Keratinocyte (primary cell): ENCODE measurements at regions not wholly inside any gene's neighbourhood (a gene's known extent, or its start where the extent isn't known, plus 50 kb on each side); places are given as distances from the start of the nearest gene placed in this dataset.

Source experiments
- DNase-seq: peaks from one replicate; pipeline ENCODE4 v3.0.0-alpha.2; 2011; ENCODE audit warnings: low read depth, missing footprints, low spot score
- FAIRE-seq: peaks from 2 replicates; lab custom pipeline; 2011; peaks lifted over from hg19 to GRCh38; lab: Jason Lieb, UNC
- H2AFZ ChIP-seq: 2 replicates; pipeline ENCODE4 v1.6.0; 2012; ENCODE audit warnings: low read length, control low read depth, inconsistent platforms; ENCODE audit not compliant: control insufficient read depth
- H3K27ac ChIP-seq: 2 replicates; pipeline ENCODE4 v1.5.1; 2011; ENCODE audit warnings: low read length; ENCODE audit not compliant: control insufficient read depth, insufficient read depth
- H3K27me3 ChIP-seq: 3 replicates; pipeline ENCODE4 v1.6.0; 2011; ENCODE audit warnings: low read length; ENCODE audit not compliant: control insufficient read depth, insufficient read depth; ENCODE audit errors: extremely low read depth
- H3K36me3 ChIP-seq, 2 experiments: 2 replicates in 1 of 2; 3 replicates in 1 of 2; pipeline ENCODE4 v1.5.1; 2011; ENCODE audit warnings: low read length in 2 of 2, mild to moderate bottlenecking in 1 of 2; ENCODE audit not compliant: control insufficient read depth in 2 of 2, insufficient read depth in 2 of 2; ENCODE audit errors: extremely low read depth in 1 of 2
- H3K4me1 ChIP-seq: 3 replicates; pipeline ENCODE4 v1.5.1; 2011; ENCODE audit warnings: low read length; ENCODE audit not compliant: control insufficient read depth, insufficient read depth; ENCODE audit errors: extremely low read depth
- H3K4me2 ChIP-seq: 3 replicates; pipeline ENCODE4 v1.6.0; 2011; ENCODE audit warnings: low read depth, low read length; ENCODE audit not compliant: control insufficient read depth, insufficient read depth; ENCODE audit errors: extremely low read depth
- H3K4me3 ChIP-seq, 3 experiments: fragments of 200-600 bp in 1 of 3; sonication (generic) in 1 of 3; 2 replicates in 2 of 3; 3 replicates in 1 of 3; pipeline ENCODE4 v1.5.1; 2011 to 2016; ENCODE audit warnings: low read length in 3 of 3, mild to moderate bottlenecking in 3 of 3, control low read depth in 2 of 3, inconsistent platforms in 1 of 3, low read depth in 1 of 3, mixed read lengths in 1 of 3, mixed run types in 1 of 3, moderate library complexity in 1 of 3; ENCODE audit not compliant: control insufficient read depth in 2 of 3, insufficient read depth in 2 of 3; ENCODE audit errors: extremely low read depth in 1 of 3
- H3K79me2 ChIP-seq: 2 replicates; pipeline ENCODE4 v1.6.0; 2012; ENCODE audit warnings: low read length; ENCODE audit not compliant: control insufficient read depth, insufficient read depth
- H3K9ac ChIP-seq: 3 replicates; pipeline ENCODE4 v1.6.0; 2011; ENCODE audit warnings: low read length; ENCODE audit not compliant: control insufficient read depth, insufficient read depth; ENCODE audit errors: extremely low read depth
- H3K9me1 ChIP-seq: 3 replicates; pipeline ENCODE4 v1.6.0; 2011; ENCODE audit warnings: low read length; ENCODE audit not compliant: control insufficient read depth, insufficient read depth; ENCODE audit errors: extremely low read depth
- H3K9me3 ChIP-seq: 2 replicates; pipeline ENCODE4 v1.5.1; 2012; ENCODE audit warnings: low read depth, low read length; ENCODE audit not compliant: control insufficient read depth
- H4K20me1 ChIP-seq: 3 replicates; pipeline ENCODE4 v1.6.0; 2011; ENCODE audit warnings: low read length; ENCODE audit not compliant: control insufficient read depth, insufficient read depth; ENCODE audit errors: extremely low read depth
- CTCF ChIP-seq, 3 experiments: IDR thresholded peaks in 1 of 3; conservative IDR thresholded peaks in 1 of 3; optimal IDR thresholded peaks in 1 of 3; 2 replicates in 2 of 3; 3 replicates in 1 of 3; pipeline versions ENCODE3 to v1.5.1; 2011; ENCODE audit warnings: low read length in 3 of 3, mild to moderate bottlenecking in 3 of 3, moderate library complexity in 2 of 3, control low read depth in 1 of 3, inconsistent platforms in 1 of 3; ENCODE audit not compliant: insufficient read depth in 2 of 3; ENCODE audit errors: extremely low read depth in 1 of 3
- EZH2 ChIP-seq: IDR thresholded peaks from one replicate; pipeline ENCODE4 v1.6.1; 2012; ENCODE audit warnings: inconsistent platforms, mild to moderate bottlenecking, low read length, moderate library complexity
- dilution Hi-C: fragments of 300-500 bp; cut with MboI; formaldehyde crosslinking; loops from one replicate; pipeline ENCODE4 v1.7.0; 2020; ENCODE audit warnings: low sequenced_read_pairs; ENCODE audit not compliant: extremely low pct_ligation_motif_present

GRCh38 chr14:76951166-76951565, 77.3 kb downstream of the IRF2BPL start:
- H2AFZ ChIP-seq: peak overlapping the region; percentile 4
- no peaks in the 10 kb centered on the region for H3K9me3 ChIP-seq
- H3K27me3 ChIP-seq: no peaks in the 10 kb centered on the region
- TF ChIP-seq EZH2 (no peak), CTCF (optimal IDR thresholded peaks at IDR 0.05 in 1 of 3, IDR thresholded peaks at IDR 0.05 in 1 of 3, conservative IDR thresholded peaks at IDR 0.05 in 1 of 3; ENCODE audit: extremely low read depth in 1 of 3, insufficient read depth in 2 of 3, low read length in 3 of 3) (no peak)
- no peaks in the 10 kb centered on the region for H3K9me1 ChIP-seq
- H4K20me1 ChIP-seq: no peaks in the 10 kb centered on the region
- no peaks in the 10 kb centered on the region for H3K79me2 ChIP-seq
- H3K4me2 ChIP-seq: no peak overlapping the region
- H3K4me3 ChIP-seq: no peak overlapping the region
- dilution Hi-C loops: no loop called here
- peaks cover 68% of the 10 kb centered on the region for H3K4me1 ChIP-seq
- H3K27ac ChIP-seq: no peak overlapping the region
- DNase-seq (no peak), FAIRE-seq (no peak)
- no peaks in the 10 kb centered on the region for H3K36me3 ChIP-seq
- no peak overlapping the region for H3K9ac ChIP-seq

GRCh38 chr14:76950055-76951020, 78.2 kb downstream of the IRF2BPL start:
- Histone ChIP-seq H3K4me2 (no peak overlapping the region), H3K4me3 (no peak overlapping the region), H3K27ac (no peak overlapping the region), H3K9me1 (no peaks in the 10 kb centered on the region), H2AFZ (peak overlapping the region; percentile 4), H3K9me3 (no peaks in the 10 kb centered on the region), H3K27me3 (no peaks in the 10 kb centered on the region), H3K36me3 (no peaks in the 10 kb centered on the region), H3K4me1 (peaks cover 60% of the 10 kb centered on the region), H4K20me1 (no peaks in the 10 kb centered on the region), H3K9ac (no peak overlapping the region), H3K79me2 (no peaks in the 10 kb centered on the region)
- dilution Hi-C loops: no loop called here
- TF ChIP-seq CTCF (optimal IDR thresholded peaks at IDR 0.05 in 1 of 3, IDR thresholded peaks at IDR 0.05 in 1 of 3, conservative IDR thresholded peaks at IDR 0.05 in 1 of 3; ENCODE audit: extremely low read depth in 1 of 3, insufficient read depth in 2 of 3, low read length in 3 of 3) (no peak), EZH2 (no peak)
- FAIRE-seq (peak; percentile 58), DNase-seq (no peak)
